Endothelial cell of umbilical vein (primary cell): ENCODE measurements at regions not wholly inside any gene's neighbourhood (a gene's known extent, or its start where the extent isn't known, plus 50 kb on each side); places are given as distances from the start of the nearest gene placed in this dataset.
"Not testable (repeated sequence)": the region's sequence is repeated elsewhere in the genome, so short reads cannot be mapped to it uniquely, and the experiment has no call there.

Source experiments
- BruUV-seq: library from RNA; stranded (reverse); fragments of 400-500 nt; replicated peaks from 2 replicates; lab custom pipeline; 2021; lab: Mats Ljungman, UMichigan
- CTCF ChIA-PET: fragments of 300-600, 350-600 bp; sonication (Branson Sonifier 250); formaldehyde crosslinking; loops from one replicate; lab custom pipeline; 2021; ENCODE audit warnings: antibody characterized with exemption, inconsistent platforms; lab: Charles Lee
- POLR2A ChIA-PET: fragments of 300-600, 350-600 bp; sonication (Branson Sonifier 250); formaldehyde crosslinking; loops from one replicate; lab custom pipeline; 2021; ENCODE audit warnings: antibody characterized with exemption, inconsistent platforms; lab: Charles Lee
- DNase-seq: peaks from one replicate; pipeline ENCODE4 v3.0.0-alpha.2; 2011; ENCODE audit warnings: low read depth, low spot score
- FAIRE-seq: peaks from 2 replicates; lab custom pipeline; 2011; peaks lifted over from hg19 to GRCh38; lab: Jason Lieb, UNC
- H2AFZ ChIP-seq: 2 replicates; pipeline ENCODE4 v1.6.0; 2012; ENCODE audit warnings: low read depth, low read length, control low read depth, inconsistent platforms
- H3K27ac ChIP-seq: 2 replicates; pipeline ENCODE4 v1.5.1; 2011; ENCODE audit warnings: low read depth, mild to moderate bottlenecking, control low read depth, low read length, moderate library complexity; ENCODE audit not compliant: insufficient read depth
- H3K27me3 ChIP-seq, 2 experiments: 2 replicates each; pipeline versions ENCODE4 v1.6.0 to v1.6.1; 2011; ENCODE audit warnings: low read length in 2 of 2, mixed read lengths in 1 of 2; ENCODE audit not compliant: control insufficient read depth in 2 of 2, insufficient read depth in 2 of 2
- H3K36me3 ChIP-seq, 2 experiments: 2 replicates in 1 of 2; 3 replicates in 1 of 2; pipeline ENCODE4 v1.5.1; 2011; ENCODE audit warnings: low read length in 2 of 2, mild to moderate bottlenecking in 1 of 2, moderate library complexity in 1 of 2; ENCODE audit not compliant: control insufficient read depth in 2 of 2, insufficient read depth in 2 of 2; ENCODE audit errors: extremely low read depth in 1 of 2
- H3K4me1 ChIP-seq: 3 replicates; pipeline ENCODE4 v1.5.1; 2011; ENCODE audit warnings: mild to moderate bottlenecking, low read length; ENCODE audit not compliant: control insufficient read depth, insufficient read depth; ENCODE audit errors: extremely low read depth
- H3K4me2 ChIP-seq: 2 replicates; pipeline ENCODE4 v1.6.1; 2011; ENCODE audit warnings: low read length, control low read depth, mixed read lengths; ENCODE audit not compliant: insufficient read depth
- H3K4me3 ChIP-seq, 3 experiments: fragments of 200-600 bp in 1 of 3; sonication (generic), shearing (Covaris generic) in 1 of 3; replicated peaks in 1 of 3; 2 replicates each; pipeline ENCODE4 v1.5.1; 2011 to 2016; ENCODE audit warnings: control low read depth in 3 of 3, low read length in 3 of 3, mild to moderate bottlenecking in 2 of 3, inconsistent platforms in 1 of 3, low read depth in 1 of 3, moderate library complexity in 1 of 3; ENCODE audit not compliant: insufficient read depth in 1 of 3
- H3K79me2 ChIP-seq: 2 replicates; pipeline ENCODE4 v1.6.0; 2012; ENCODE audit warnings: low read length, inconsistent platforms; ENCODE audit not compliant: control insufficient read depth, insufficient read depth
- H3K9ac ChIP-seq: replicated peaks from 2 replicates; pipeline ENCODE3; 2011; ENCODE audit warnings: low read length, control low read depth; ENCODE audit not compliant: insufficient read depth; ENCODE audit errors: extremely low read depth
- H3K9me1 ChIP-seq: replicated peaks from 3 replicates; pipeline ENCODE4 v1.6.0; 2011; ENCODE audit warnings: mild to moderate bottlenecking, low read length; ENCODE audit not compliant: control insufficient read depth, insufficient read depth; ENCODE audit errors: extremely low read depth
- H3K9me3 ChIP-seq: replicated peaks from 2 replicates; pipeline ENCODE4 v1.5.1; 2012; ENCODE audit warnings: low read length, inconsistent platforms; ENCODE audit not compliant: control insufficient read depth, insufficient read depth
- H4K20me1 ChIP-seq: replicated peaks from 2 replicates; pipeline ENCODE3; 2011; ENCODE audit warnings: mild to moderate bottlenecking, low read length; ENCODE audit not compliant: control insufficient read depth, insufficient read depth; ENCODE audit errors: extremely low read depth
- dilution Hi-C: fragments of 300-500 bp; cut with MboI; formaldehyde crosslinking; loops from one replicate; pipeline ENCODE4 v1.15.0; 2019; ENCODE audit warnings: low sequenced_read_pairs; ENCODE audit not compliant: extremely low pct_ligation_motif_present
- intact Hi-C: fragments of 100-400 bp; cut with micrococcal nuclease; formaldehyde crosslinking; loops from one replicate; pipeline ENCODE4 v1.10.0; 2022

DNA sequence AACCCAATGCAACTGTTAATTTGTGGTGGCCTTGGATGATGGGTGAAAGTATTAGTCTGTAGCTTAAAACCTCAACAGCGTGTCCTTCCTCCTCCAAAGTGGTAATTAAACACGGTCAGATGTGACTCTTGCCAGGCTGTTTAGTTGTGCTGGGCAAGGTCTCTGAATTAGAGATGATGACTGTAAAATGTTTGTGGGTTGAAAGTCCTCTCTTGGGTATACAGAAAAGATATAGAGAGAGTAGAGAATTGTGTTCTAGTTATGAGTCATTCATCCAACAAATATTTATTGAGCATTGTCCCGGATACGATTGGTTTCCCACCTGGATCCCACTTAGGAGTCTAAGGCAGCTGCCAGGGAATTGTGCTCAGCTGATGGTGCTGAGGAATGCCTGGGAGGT lies 343.7 kb downstream of the NPIPA7 start:
- POLR2A ChIA-PET, H3K4me3 ChIP-seq, BruUV-seq, CTCF ChIA-PET, H2AFZ ChIP-seq, H3K27ac ChIP-seq, H3K4me2 ChIP-seq, H3K9ac ChIP-seq, H3K27me3 ChIP-seq, H3K36me3 ChIP-seq, H4K20me1 ChIP-seq, dilution Hi-C loops, H3K9me1 ChIP-seq, H3K79me2 ChIP-seq, intact Hi-C loops, H3K9me3 ChIP-seq, FAIRE-seq, DNase-seq, H3K4me1 ChIP-seq: not testable (repeated sequence)

DNA sequence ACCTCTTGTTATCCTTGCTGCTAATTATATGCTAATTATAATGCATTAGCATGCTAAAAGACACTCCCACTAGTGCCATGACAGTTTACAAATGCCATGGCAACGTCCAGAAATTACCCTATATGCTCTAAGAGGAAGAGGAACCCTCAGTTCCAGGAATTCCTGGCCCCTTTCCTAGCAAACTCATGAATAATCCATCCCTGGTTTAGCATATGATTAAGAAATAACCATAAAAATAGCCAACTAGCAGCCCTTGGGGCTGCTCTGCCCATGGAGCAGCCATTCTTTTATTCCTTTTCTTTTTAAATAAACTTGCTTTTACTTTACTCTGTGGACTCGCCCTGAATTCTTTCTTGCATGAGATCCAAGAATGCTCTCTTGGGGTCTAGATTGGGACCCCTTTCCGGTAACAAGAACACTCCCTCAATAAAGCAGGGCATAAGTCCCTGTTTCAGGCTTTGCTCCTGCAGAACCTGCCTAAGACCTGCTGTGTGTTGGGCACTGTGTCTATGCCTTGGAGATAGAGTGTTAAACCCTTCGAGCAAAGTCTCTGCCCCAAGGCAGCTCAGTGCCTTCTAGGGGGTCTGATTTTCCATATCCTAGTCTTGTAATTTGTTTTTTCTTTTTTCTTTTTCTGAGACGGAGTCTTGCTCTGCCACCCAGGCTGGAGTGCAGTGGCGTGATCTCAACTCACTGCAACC lies 345.0 kb downstream of the NPIPA7 start:
- intact Hi-C loops, H3K9me1 ChIP-seq: not testable (repeated sequence)

DNA sequence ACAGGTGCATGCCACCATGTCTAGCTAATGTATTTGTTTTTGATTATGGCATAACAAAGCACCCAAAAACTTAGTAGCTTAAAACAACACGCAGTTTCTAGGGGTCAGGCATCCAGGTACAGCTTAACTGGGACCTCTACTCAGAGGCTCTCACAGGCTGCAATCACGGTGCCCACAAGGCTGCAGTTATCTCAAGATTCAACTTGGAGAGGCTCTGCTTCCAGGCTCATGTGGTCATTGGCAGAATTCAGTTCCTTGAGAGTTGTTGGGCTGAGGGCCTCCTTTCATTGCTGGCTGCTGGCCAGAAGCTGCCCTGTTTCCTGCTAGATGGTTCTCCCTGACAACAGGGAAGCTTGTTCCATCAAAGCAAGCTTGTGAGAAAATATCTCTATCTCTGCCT lies 348.1 kb downstream of the NPIPA7 start:
- not testable (repeated sequence) for BruUV-seq, H3K79me2 ChIP-seq

More for the DNA sequence above, 345.0 kb downstream of the NPIPA7 start:
- H3K4me3 ChIP-seq, H2AFZ ChIP-seq, H4K20me1 ChIP-seq, H3K27ac ChIP-seq, H3K4me1 ChIP-seq, BruUV-seq, DNase-seq, H3K27me3 ChIP-seq, POLR2A ChIA-PET, FAIRE-seq, H3K79me2 ChIP-seq, dilution Hi-C loops, H3K9me3 ChIP-seq, H3K9ac ChIP-seq, CTCF ChIA-PET, H3K36me3 ChIP-seq, H3K4me2 ChIP-seq: not testable (repeated sequence)

DNA sequence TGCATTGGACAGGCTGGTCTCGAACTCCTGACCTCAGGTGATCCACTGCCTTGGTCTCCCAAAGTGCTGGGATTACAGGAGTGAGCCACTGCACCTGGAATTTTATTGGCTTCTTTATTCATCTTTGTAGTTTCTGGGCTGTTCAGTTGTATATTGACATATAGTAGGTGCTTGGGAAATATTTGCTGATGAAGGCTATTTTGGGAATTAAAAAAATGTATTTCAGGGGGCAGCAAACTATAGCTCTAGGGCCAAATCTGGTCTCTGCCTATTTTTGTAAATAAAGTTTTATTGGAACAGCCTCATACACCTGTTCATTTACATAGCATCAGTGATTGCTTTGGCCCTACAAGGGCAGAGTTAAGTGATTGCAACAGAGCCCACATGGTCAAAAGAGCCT lies 363.6 kb downstream of the NPIPA7 start:
- FAIRE-seq, H4K20me1 ChIP-seq, H3K9me1 ChIP-seq, H3K9me3 ChIP-seq, H3K27me3 ChIP-seq, H3K4me2 ChIP-seq, BruUV-seq, H3K79me2 ChIP-seq, intact Hi-C loops, H2AFZ ChIP-seq, POLR2A ChIA-PET, H3K27ac ChIP-seq, CTCF ChIA-PET, H3K36me3 ChIP-seq, H3K4me3 ChIP-seq, dilution Hi-C loops, DNase-seq, H3K9ac ChIP-seq, H3K4me1 ChIP-seq: not testable (repeated sequence)

More for the DNA sequence above, 348.1 kb downstream of the NPIPA7 start:
- H3K9me3 ChIP-seq, H3K4me3 ChIP-seq, DNase-seq, H4K20me1 ChIP-seq, H3K9ac ChIP-seq, H3K27me3 ChIP-seq, H2AFZ ChIP-seq, H3K4me2 ChIP-seq, H3K4me1 ChIP-seq, POLR2A ChIA-PET, CTCF ChIA-PET, H3K27ac ChIP-seq, dilution Hi-C loops, H3K36me3 ChIP-seq, intact Hi-C loops, FAIRE-seq, H3K9me1 ChIP-seq: not testable (repeated sequence)
